ENCODE measurements at regions not wholly inside any gene's neighbourhood (a gene's known extent, or its start where the extent isn't known, plus 50 kb on each side); places are given as distances from the start of the nearest gene placed in this dataset.

DNA sequence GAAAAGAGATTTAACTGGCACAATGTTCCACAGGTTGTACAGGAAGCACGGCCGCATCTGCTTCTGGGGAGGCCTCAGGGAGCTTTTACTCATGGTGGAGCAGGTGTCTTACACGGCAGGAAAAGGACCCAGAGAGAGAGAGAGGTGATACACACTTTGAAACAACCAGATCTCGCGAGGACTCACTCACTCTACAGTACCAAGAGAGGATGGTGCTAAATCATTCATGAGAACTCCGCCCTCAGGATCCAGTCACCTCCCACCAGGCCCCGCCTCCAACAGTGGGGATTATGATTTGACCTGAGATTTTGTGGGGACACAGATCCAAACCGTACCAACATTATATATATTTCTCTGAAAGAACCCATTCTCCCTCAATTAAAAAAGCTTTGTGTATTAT lies 79.7 kb upstream of the DOCK10 start:
- TF ChIP-seq RAD21 (CRISPR knock-in tag; IDR thresholded peaks at IDR 0.05) (no peak), SMC3 (IDR thresholded peaks at IDR 0.05; ENCODE audit: low read length) (no peak), ZBTB14 (CRISPR knock-in tag; IDR thresholded peaks at IDR 0.05) (no peak), ZBTB20 (CRISPR knock-in tag; IDR thresholded peaks at IDR 0.05; ENCODE audit: borderline replicate concordance, low read depth) (no peak), ELF1 (CRISPR knock-in tag; IDR thresholded peaks at IDR 0.05) (no peak), HNRNPUL1 (IDR thresholded peaks at IDR 0.05; ENCODE audit: low read depth, low read length) (no peak), PCBP1 (IDR thresholded peaks at IDR 0.05; ENCODE audit: borderline replicate concordance, low read depth, low read length) (no peak), ZNF317 (CRISPR knock-in tag; IDR thresholded peaks at IDR 0.05) (no peak), TBP (CRISPR knock-in tag; IDR thresholded peaks at IDR 0.05) (no peak), KDM1A (CRISPR knock-in tag; IDR thresholded peaks at IDR 0.05) (no peak), ZNF431 (CRISPR knock-in tag; IDR thresholded peaks at IDR 0.05; ENCODE audit: borderline replicate concordance, low read depth) (no peak)
- TF ChIP-seq, protein P1, sequence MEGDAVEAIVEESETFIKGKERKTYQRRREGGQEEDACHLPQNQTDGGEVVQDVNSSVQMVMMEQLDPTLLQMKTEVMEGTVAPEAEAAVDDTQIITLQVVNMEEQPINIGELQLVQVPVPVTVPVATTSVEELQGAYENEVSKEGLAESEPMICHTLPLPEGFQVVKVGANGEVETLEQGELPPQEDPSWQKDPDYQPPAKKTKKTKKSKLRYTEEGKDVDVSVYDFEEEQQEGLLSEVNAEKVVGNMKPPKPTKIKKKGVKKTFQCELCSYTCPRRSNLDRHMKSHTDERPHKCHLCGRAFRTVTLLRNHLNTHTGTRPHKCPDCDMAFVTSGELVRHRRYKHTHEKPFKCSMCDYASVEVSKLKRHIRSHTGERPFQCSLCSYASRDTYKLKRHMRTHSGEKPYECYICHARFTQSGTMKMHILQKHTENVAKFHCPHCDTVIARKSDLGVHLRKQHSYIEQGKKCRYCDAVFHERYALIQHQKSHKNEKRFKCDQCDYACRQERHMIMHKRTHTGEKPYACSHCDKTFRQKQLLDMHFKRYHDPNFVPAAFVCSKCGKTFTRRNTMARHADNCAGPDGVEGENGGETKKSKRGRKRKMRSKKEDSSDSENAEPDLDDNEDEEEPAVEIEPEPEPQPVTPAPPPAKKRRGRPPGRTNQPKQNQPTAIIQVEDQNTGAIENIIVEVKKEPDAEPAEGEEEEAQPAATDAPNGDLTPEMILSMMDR (CRISPR knock-in tag; IDR thresholded peaks at IDR 0.05): no peak
- TF ChIP-seq, protein P2, sequence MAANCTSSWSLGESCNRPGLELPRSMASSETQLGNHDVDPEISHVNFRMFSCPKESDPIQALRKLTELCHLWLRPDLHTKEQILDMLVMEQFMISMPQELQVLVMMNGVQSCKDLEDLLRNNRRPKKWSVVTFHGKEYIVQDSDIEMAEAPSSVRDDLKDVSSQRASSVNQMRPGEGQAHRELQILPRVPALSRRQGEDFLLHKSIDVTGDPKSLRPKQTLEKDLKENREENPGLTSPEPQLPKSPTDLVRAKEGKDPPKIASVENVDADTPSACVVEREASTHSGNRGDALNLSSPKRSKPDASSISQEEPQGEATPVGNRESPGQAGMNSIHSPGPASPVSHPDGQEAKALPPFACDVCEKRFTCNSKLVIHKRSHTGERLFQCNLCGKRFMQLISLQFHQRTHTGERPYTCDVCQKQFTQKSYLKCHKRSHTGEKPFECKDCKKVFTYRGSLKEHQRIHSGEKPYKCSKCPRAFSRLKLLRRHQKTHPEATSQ (CRISPR knock-in tag; IDR thresholded peaks at IDR 0.05; ENCODE audit: borderline replicate concordance): no peak
- TF ChIP-seq, protein P3, sequence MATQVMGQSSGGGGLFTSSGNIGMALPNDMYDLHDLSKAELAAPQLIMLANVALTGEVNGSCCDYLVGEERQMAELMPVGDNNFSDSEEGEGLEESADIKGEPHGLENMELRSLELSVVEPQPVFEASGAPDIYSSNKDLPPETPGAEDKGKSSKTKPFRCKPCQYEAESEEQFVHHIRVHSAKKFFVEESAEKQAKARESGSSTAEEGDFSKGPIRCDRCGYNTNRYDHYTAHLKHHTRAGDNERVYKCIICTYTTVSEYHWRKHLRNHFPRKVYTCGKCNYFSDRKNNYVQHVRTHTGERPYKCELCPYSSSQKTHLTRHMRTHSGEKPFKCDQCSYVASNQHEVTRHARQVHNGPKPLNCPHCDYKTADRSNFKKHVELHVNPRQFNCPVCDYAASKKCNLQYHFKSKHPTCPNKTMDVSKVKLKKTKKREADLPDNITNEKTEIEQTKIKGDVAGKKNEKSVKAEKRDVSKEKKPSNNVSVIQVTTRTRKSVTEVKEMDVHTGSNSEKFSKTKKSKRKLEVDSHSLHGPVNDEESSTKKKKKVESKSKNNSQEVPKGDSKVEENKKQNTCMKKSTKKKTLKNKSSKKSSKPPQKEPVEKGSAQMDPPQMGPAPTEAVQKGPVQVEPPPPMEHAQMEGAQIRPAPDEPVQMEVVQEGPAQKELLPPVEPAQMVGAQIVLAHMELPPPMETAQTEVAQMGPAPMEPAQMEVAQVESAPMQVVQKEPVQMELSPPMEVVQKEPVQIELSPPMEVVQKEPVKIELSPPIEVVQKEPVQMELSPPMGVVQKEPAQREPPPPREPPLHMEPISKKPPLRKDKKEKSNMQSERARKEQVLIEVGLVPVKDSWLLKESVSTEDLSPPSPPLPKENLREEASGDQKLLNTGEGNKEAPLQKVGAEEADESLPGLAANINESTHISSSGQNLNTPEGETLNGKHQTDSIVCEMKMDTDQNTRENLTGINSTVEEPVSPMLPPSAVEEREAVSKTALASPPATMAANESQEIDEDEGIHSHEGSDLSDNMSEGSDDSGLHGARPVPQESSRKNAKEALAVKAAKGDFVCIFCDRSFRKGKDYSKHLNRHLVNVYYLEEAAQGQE (IDR thresholded peaks at IDR 0.05; ENCODE audit: borderline replicate concordance in 1 of 2, low read depth in 1 of 2, low read length in 2 of 2): no peak
